ENCODE measurements at regions not wholly inside any gene's neighbourhood (a gene's known extent, or its start where the extent isn't known, plus 50 kb on each side); places are given as distances from the start of the nearest gene placed in this dataset.

DNA sequence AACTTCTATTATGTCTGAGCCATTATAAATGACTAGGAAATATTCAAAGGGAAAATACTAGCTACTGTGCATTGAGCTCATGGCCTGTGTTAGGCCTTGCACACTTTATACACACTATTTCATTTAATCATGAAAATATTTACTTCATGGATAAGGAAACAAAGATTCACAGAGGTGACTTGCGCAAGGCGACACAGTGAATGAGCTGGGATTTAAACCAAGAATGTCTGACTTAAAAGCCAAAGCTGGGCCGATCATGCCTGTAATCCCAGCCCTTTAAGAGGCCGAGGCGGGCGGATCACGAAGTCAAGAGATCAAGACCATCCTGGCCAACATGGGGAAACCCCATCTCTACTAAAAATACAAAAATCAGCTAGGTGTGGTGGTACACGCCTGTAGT is 231.5 kb downstream of the MIAT start:
- Mint-ChIP-seq H3K27me3 (ENCODE audit: low read depth) (peaks cover 1% of the 10 kb centered on the region), H3K9me3 (no peaks in the 10 kb centered on the region), H3K4me3 (no peak overlapping the region), H3K4me1 (peaks cover 45% of the 10 kb centered on the region), H3K36me3 (no peaks in the 10 kb centered on the region), H3K27ac (peak overlapping the region; percentile 56)
- TF ChIP-seq, protein P1, sequence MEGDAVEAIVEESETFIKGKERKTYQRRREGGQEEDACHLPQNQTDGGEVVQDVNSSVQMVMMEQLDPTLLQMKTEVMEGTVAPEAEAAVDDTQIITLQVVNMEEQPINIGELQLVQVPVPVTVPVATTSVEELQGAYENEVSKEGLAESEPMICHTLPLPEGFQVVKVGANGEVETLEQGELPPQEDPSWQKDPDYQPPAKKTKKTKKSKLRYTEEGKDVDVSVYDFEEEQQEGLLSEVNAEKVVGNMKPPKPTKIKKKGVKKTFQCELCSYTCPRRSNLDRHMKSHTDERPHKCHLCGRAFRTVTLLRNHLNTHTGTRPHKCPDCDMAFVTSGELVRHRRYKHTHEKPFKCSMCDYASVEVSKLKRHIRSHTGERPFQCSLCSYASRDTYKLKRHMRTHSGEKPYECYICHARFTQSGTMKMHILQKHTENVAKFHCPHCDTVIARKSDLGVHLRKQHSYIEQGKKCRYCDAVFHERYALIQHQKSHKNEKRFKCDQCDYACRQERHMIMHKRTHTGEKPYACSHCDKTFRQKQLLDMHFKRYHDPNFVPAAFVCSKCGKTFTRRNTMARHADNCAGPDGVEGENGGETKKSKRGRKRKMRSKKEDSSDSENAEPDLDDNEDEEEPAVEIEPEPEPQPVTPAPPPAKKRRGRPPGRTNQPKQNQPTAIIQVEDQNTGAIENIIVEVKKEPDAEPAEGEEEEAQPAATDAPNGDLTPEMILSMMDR (IDR thresholded peaks at IDR 0.05; ENCODE audit: unreplicated experiment) = no peak
- DNase-seq (ENCODE audit: low spot score in 2 of 2, unreplicated experiment in 2 of 2) = no peak

DNA sequence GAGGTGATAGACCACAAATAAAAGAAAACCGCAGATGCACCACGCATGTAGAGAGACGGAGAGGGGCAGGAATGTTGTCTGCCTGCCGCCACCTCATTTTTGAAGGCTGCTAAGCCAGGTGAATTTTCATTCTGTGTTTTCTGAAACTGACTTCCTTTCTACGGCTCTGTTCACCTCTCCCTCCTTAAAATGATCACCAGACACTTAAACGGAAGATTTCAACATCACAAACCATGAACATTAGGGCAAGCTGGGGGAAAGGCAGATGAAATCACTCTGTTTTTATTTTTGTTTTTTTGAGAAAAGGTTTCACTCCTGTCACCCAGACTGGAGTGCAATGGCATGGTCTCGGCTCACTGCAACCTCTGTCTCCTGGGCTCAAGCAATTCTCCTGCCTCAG is 232.4 kb downstream of the MIAT start:
- TF ChIP-seq, protein P1 (IDR thresholded peaks at IDR 0.05; ENCODE audit: unreplicated experiment) = no peak
- Mint-ChIP-seq H3K36me3 (no peaks in the 10 kb centered on the region), H3K4me1 (peaks cover 46% of the 10 kb centered on the region), H3K27me3 (ENCODE audit: low read depth) (peaks cover 1% of the 10 kb centered on the region), H3K27ac (peak overlapping the region; percentile 60), H3K9me3 (no peaks in the 10 kb centered on the region), H3K4me3 (no peak overlapping the region)
- DNase-seq (ENCODE audit: low spot score in 2 of 2, unreplicated experiment in 2 of 2) = no peak

DNA sequence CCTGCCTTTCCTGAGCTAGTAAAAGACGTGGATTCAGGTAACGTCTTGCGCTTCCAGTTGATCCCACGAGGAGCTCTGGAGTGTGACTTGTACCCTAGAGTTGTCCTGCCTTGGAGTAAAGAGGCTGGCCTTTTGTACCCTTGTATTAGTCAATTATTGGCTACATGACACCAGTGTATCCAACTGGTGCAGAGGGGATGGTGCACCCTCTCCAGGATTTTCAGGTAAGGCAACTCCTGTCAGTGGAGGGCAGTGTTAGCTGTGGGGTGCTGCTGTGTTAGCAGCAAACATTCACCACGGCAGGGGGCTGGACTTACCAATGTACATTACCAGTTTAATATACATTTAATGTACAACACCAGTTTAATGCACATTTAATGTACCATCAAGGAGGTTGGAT is 233.5 kb downstream of the MIAT start:
- Mint-ChIP-seq H3K4me1 (peaks cover 46% of the 10 kb centered on the region), H3K27me3 (ENCODE audit: low read depth) (peaks cover 1% of the 10 kb centered on the region), H3K4me3 (no peak overlapping the region), H3K36me3 (no peaks in the 10 kb centered on the region), H3K9me3 (no peaks in the 10 kb centered on the region), H3K27ac (no peak overlapping the region)
- TF ChIP-seq, protein P1 (IDR thresholded peaks at IDR 0.05; ENCODE audit: unreplicated experiment) = no peak
- no peak for DNase-seq (ENCODE audit: low spot score in 2 of 2, unreplicated experiment in 2 of 2)

DNA sequence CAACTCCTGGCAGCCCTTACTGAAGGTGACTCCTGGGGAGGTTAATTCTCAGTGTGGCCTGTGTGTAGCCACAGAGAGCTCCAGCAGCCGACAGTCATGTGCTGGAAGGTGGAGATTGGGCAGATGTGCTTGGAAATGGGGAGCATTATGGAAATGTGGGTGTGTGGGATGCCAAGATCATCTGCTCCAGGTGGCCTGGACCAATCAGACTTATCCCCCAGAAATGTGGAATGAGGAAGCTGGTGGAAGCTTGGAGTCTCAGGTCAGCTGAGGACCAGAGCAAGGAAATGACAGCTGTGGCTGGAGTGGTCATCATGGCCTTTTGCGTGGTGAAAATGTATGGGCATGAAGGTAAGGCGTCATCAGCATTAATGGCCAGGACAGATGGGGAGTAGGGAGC is 234.0 kb downstream of the MIAT start:
- H3K27ac Mint-ChIP-seq = no peak overlapping the region
- no peaks in the 10 kb centered on the region for H3K9me3 Mint-ChIP-seq
- no peak for DNase-seq (ENCODE audit: low spot score in 2 of 2, unreplicated experiment in 2 of 2)
- peaks cover 1% of the 10 kb centered on the region for H3K27me3 Mint-ChIP-seq (ENCODE audit: low read depth)
- no peaks in the 10 kb centered on the region for H3K36me3 Mint-ChIP-seq
- H3K4me1 Mint-ChIP-seq = peaks cover 46% of the 10 kb centered on the region
- TF ChIP-seq, protein P1 (IDR thresholded peaks at IDR 0.05; ENCODE audit: unreplicated experiment) = no peak
- no peak overlapping the region for H3K4me3 Mint-ChIP-seq

DNA sequence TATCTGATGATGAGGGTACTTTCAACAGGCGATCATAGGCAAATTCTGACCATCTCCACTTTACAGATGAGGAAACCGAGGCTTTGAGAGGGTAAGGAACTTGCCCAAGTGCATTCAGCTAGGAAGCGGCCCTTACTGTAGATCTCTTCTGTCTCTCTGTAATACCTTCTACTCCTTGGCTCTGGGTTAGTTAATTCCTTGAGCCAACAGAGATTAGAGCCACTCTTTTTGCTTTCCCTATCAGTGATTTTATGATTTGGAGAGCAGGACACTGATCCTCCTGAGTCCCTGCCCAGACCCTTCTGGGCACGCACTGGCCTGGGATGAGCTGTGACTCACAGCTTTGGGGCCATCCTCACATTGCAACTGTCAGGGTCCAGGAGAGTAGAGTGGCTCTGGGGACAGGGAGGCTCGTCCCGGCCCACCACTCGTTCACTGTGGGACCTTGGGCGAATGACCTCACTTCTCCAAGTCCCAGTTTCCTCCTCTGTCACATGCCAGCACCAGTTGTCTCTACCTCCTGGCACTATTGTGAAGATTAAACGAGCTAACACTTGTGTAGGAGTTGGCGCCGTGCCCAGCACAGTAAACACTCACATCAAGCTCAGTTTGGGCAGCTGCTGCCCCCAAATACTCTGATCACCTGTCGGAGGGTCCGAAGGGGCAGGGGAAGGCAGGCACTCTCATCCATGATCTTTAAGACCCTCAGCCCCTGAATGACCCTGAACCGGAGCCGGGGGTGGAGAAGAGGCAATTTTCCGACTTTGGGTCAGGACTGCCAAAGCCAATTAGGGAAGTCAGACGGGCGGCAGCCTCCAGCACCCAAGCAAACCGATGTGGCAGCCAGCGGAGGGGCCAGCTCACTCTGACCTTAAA is 235.0 kb downstream of the MIAT start:
- TF ChIP-seq, protein P1 (IDR thresholded peaks at IDR 0.05; ENCODE audit: unreplicated experiment) = no peak
- Mint-ChIP-seq H3K4me3 (no peak overlapping the region), H3K36me3 (no peaks in the 10 kb centered on the region), H3K27ac (no peak overlapping the region), H3K27me3 (ENCODE audit: low read depth) (peaks cover 1% of the 10 kb centered on the region), H3K4me1 (peaks cover 39% of the 10 kb centered on the region), H3K9me3 (no peaks in the 10 kb centered on the region)
- no peak for DNase-seq (ENCODE audit: low spot score in 2 of 2, unreplicated experiment in 2 of 2)
